GM23338 (cell line): ENCODE measurements at regions not wholly inside any gene's neighbourhood (a gene's known extent, or its start where the extent isn't known, plus 50 kb on each side); places are given as distances from the start of the nearest gene placed in this dataset.
"Not testable (repeated sequence)": the region's sequence is repeated elsewhere in the genome, so short reads cannot be mapped to it uniquely, and the experiment has no call there.

ENCODE experiments used
- ATAC-seq: fragments of 200-7000 bp; cut with Tn5 transposase; 3 replicates; pipeline ENCODE4 v1.9.1; 2020
- DNase-seq: peaks from one replicate; pipeline ENCODE4 v3.0.0-alpha.2; 2015; ENCODE audit warnings: low spot score
- H2AFZ ChIP-seq: fragments of 200-600 bp; sonication (generic); 2 replicates; pipeline ENCODE4 v1.8.0; 2016; ENCODE audit warnings: antibody characterized with exemption, mild to moderate bottlenecking, moderate library complexity
- H3F3A ChIP-seq: fragments of 200-600 bp; sonication (generic); replicated peaks from 2 replicates; pipeline ENCODE4 v1.8.0; 2017; ENCODE audit warnings: antibody characterized with exemption, mixed run types, low read depth
- H3K27ac ChIP-seq: fragments of 200-600 bp; sonication (generic); 2 replicates; pipeline ENCODE4 v1.6.1; 2016; ENCODE audit warnings: low read depth
- H3K27me3 ChIP-seq: fragments of 200-600 bp; sonication (generic); 2 replicates; pipeline ENCODE4 v1.8.0; 2016; ENCODE audit warnings: mild to moderate bottlenecking, mixed run types, moderate library complexity; ENCODE audit not compliant: insufficient read depth
- H3K36me3 ChIP-seq: fragments of 200-600 bp; sonication (generic); 2 replicates; pipeline ENCODE4 v1.8.0; 2016; ENCODE audit warnings: mild to moderate bottlenecking; ENCODE audit not compliant: insufficient read depth
- H3K4me1 ChIP-seq: fragments of 200-600 bp; sonication (generic); 2 replicates; pipeline ENCODE4 v1.8.0; 2016; ENCODE audit warnings: mild to moderate bottlenecking, moderate library complexity; ENCODE audit not compliant: insufficient read depth
- H3K4me2 ChIP-seq: fragments of 200-600 bp; sonication (generic); 2 replicates; pipeline ENCODE4 v1.7.1; 2017; ENCODE audit warnings: mixed run types
- H3K4me3 ChIP-seq: fragments of 200-600 bp; sonication (generic); 2 replicates; pipeline ENCODE4 v1.6.1; 2016; ENCODE audit warnings: mixed run types
- H3K79me2 ChIP-seq: fragments of 200-600 bp; sonication (generic); replicated peaks from 2 replicates; pipeline ENCODE4 v1.8.0; 2017; ENCODE audit warnings: mild to moderate bottlenecking; ENCODE audit not compliant: insufficient read depth
- H3K9me2 ChIP-seq: fragments of 200-600 bp; sonication (generic); 2 replicates; pipeline ENCODE4 v1.8.0; 2017; ENCODE audit not compliant: insufficient read depth
- H4K20me1 ChIP-seq: fragments of 200-600 bp; sonication (generic); replicated peaks from 2 replicates; pipeline ENCODE4 v1.8.0; 2017; ENCODE audit warnings: mild to moderate bottlenecking; ENCODE audit not compliant: insufficient read depth
- H3K27ac Mint-ChIP-seq: 2 replicates; pipeline ENCODE4 v1.8.0; 2020; ENCODE audit warnings: inconsistent platforms, mild to moderate bottlenecking, moderate library complexity, mixed read lengths
- H3K27me3 Mint-ChIP-seq: 3 replicates; pipeline ENCODE4 v1.8.0; 2022; ENCODE audit warnings: low read depth, mild to moderate bottlenecking, moderate library complexity, mixed read lengths, inconsistent platforms; ENCODE audit not compliant: insufficient read depth, poor library complexity
- H3K36me3 Mint-ChIP-seq: 3 replicates; pipeline ENCODE4 v1.8.0; 2021; ENCODE audit warnings: low read depth, mild to moderate bottlenecking, inconsistent platforms, moderate library complexity, mixed read lengths
- H3K4me1 Mint-ChIP-seq: 3 replicates; pipeline ENCODE4 v1.8.0; 2020; ENCODE audit warnings: mild to moderate bottlenecking, inconsistent platforms, mixed read lengths
- H3K4me3 Mint-ChIP-seq: 3 replicates; pipeline ENCODE4 v1.8.0; 2021; ENCODE audit warnings: moderate library complexity, mild to moderate bottlenecking, inconsistent platforms, mixed read lengths
- H3K9me3 Mint-ChIP-seq: 3 replicates; pipeline ENCODE4 v1.8.0; 2020; ENCODE audit warnings: moderate library complexity, mild to moderate bottlenecking, inconsistent platforms, mixed read lengths
- EZH2 ChIP-seq: fragments of 200-600 bp; sonication (generic); IDR thresholded peaks from one replicate; pipeline ENCODE4 v1.8.0; 2017; ENCODE audit warnings: antibody characterized with exemption, mild to moderate bottlenecking, low read depth; ENCODE audit not compliant: unreplicated experiment
- EZH2phosphoT487 ChIP-seq: fragments of 200-600 bp; sonication (generic); IDR thresholded peaks from one replicate; pipeline ENCODE4 v1.8.1; 2018; ENCODE audit warnings: antibody characterized with exemption; ENCODE audit not compliant: unreplicated experiment
- JUNB ChIP-seq: IDR thresholded peaks from one replicate; pipeline ENCODE4 v1.6.1; 2016; ENCODE audit warnings: antibody characterized with exemption; ENCODE audit not compliant: unreplicated experiment
- NANOG ChIP-seq: IDR thresholded peaks from 2 replicates; pipeline ENCODE4 v1.6.1; 2016; ENCODE audit warnings: antibody characterized with exemption, borderline replicate concordance
- POLR2AphosphoS5 ChIP-seq: IDR thresholded peaks from 2 replicates; pipeline ENCODE4 v1.6.1; 2016; ENCODE audit warnings: antibody characterized with exemption, low read depth
- STAT1 ChIP-seq: IDR thresholded peaks from one replicate; pipeline ENCODE4 v1.6.1; 2016; ENCODE audit warnings: antibody characterized with exemption; ENCODE audit not compliant: unreplicated experiment
- ZNF114 ChIP-seq: fragments of 250-450 bp; sonication (Bioruptor Pico); IDR thresholded peaks from 2 replicates; pipeline ENCODE4 v1.5.0; 2020; ENCODE audit warnings: mild to moderate bottlenecking, moderate library complexity
- ZNF331 ChIP-seq: fragments of 250-450 bp; sonication (Bioruptor Pico); IDR thresholded peaks from 2 replicates; pipeline ENCODE4 v1.5.0; 2020; ENCODE audit warnings: low read depth, mild to moderate bottlenecking, moderate library complexity
- TF ChIP-seq, protein P1 (sequence below): fragments of 250-450 bp; sonication (Bioruptor Pico); IDR thresholded peaks from 2 replicates; pipeline ENCODE4 v1.5.0; 2020; ENCODE audit warnings: mild to moderate bottlenecking, moderate library complexity
- TF ChIP-seq, protein P2 (sequence below), 2 experiments: fragments of 200-600 bp in 1 of 2; sonication (generic) in 1 of 2; conservative IDR thresholded peaks; 2 replicates each; pipeline versions ENCODE4 v1.5.1 to v1.6.1; 2016 to 2017; ENCODE audit warnings: antibody characterized with exemption in 2 of 2, low read depth in 2 of 2, mild to moderate bottlenecking in 2 of 2, moderate library complexity in 1 of 2

DNA sequence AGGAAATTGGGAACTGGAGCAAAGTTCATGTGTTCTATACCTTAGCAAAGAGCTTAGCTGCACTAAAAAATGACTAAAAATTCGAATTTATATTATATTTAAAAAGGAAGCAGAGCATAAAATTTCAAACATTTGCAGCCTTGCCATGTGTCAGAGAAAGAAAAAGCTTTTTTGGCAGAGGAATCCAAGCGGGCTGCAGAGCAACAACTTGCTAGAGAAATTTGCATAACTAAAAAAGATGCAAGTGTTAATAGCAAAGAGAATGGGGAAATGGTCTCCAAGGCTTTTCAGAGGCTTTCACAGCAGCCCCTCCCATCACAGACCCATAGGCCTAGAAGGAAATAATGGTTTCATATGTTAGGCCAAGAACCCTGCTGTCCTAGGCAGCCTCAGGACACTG is 1315.9 kb downstream of the DSC3 start (continued):
- TF ChIP-seq, protein P1, sequence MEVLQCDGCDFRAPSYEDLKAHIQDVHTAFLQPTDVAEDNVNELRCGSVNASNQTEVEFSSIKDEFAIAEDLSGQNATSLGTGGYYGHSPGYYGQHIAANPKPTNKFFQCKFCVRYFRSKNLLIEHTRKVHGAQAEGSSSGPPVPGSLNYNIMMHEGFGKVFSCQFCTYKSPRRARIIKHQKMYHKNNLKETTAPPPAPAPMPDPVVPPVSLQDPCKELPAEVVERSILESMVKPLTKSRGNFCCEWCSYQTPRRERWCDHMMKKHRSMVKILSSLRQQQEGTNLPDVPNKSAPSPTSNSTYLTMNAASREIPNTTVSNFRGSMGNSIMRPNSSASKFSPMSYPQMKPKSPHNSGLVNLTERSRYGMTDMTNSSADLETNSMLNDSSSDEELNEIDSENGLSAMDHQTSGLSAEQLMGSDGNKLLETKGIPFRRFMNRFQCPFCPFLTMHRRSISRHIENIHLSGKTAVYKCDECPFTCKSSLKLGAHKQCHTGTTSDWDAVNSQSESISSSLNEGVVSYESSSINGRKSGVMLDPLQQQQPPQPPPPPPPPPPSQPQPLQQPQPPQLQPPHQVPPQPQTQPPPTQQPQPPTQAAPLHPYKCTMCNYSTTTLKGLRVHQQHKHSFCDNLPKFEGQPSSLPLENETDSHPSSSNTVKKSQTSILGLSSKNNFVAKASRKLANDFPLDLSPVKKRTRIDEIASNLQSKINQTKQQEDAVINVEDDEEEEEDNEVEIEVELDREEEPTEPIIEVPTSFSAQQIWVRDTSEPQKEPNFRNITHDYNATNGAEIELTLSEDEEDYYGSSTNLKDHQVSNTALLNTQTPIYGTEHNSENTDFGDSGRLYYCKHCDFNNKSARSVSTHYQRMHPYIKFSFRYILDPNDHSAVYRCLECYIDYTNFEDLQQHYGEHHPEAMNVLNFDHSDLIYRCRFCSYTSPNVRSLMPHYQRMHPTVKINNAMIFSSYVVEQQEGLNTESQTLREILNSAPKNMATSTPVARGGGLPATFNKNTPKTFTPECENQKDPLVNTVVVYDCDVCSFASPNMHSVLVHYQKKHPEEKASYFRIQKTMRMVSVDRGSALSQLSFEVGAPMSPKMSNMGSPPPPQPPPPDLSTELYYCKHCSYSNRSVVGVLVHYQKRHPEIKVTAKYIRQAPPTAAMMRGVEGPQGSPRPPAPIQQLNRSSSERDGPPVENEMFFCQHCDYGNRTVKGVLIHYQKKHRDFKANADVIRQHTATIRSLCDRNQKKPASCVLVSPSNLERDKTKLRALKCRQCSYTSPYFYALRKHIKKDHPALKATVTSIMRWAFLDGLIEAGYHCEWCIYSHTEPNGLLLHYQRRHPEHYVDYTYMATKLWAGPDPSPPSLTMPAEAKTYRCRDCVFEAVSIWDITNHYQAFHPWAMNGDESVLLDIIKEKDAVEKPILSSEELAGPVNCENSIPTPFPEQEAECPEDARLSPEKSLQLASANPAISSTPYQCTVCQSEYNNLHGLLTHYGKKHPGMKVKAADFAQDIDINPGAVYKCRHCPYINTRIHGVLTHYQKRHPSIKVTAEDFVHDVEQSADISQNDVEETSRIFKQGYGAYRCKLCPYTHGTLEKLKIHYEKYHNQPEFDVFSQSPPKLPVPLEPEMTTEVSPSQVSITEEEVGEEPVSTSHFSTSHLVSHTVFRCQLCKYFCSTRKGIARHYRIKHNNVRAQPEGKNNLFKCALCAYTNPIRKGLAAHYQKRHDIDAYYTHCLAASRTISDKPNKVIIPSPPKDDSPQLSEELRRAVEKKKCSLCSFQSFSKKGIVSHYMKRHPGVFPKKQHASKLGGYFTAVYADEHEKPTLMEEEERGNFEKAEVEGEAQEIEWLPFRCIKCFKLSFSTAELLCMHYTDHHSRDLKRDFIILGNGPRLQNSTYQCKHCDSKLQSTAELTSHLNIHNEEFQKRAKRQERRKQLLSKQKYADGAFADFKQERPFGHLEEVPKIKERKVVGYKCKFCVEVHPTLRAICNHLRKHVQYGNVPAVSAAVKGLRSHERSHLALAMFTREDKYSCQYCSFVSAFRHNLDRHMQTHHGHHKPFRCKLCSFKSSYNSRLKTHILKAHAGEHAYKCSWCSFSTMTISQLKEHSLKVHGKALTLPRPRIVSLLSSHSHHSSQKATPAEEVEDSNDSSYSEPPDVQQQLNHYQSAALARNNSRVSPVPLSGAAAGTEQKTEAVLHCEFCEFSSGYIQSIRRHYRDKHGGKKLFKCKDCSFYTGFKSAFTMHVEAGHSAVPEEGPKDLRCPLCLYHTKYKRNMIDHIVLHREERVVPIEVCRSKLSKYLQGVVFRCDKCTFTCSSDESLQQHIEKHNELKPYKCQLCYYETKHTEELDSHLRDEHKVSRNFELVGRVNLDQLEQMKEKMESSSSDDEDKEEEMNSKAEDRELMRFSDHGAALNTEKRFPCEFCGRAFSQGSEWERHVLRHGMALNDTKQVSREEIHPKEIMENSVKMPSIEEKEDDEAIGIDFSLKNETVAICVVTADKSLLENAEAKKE (CRISPR knock-in tag), result no peak
- TF ChIP-seq ZNF114 (CRISPR knock-in tag), result no peak
- TF ChIP-seq ZNF331 (CRISPR knock-in tag), result no peak
- TF ChIP-seq EZH2phosphoT487, result no peak
- no peak for TF ChIP-seq EZH2
- no peak for TF ChIP-seq POLR2AphosphoS5
- no peak for TF ChIP-seq NANOG
- no peak for TF ChIP-seq JUNB
- TF ChIP-seq, protein P2, sequence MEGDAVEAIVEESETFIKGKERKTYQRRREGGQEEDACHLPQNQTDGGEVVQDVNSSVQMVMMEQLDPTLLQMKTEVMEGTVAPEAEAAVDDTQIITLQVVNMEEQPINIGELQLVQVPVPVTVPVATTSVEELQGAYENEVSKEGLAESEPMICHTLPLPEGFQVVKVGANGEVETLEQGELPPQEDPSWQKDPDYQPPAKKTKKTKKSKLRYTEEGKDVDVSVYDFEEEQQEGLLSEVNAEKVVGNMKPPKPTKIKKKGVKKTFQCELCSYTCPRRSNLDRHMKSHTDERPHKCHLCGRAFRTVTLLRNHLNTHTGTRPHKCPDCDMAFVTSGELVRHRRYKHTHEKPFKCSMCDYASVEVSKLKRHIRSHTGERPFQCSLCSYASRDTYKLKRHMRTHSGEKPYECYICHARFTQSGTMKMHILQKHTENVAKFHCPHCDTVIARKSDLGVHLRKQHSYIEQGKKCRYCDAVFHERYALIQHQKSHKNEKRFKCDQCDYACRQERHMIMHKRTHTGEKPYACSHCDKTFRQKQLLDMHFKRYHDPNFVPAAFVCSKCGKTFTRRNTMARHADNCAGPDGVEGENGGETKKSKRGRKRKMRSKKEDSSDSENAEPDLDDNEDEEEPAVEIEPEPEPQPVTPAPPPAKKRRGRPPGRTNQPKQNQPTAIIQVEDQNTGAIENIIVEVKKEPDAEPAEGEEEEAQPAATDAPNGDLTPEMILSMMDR (conservative IDR thresholded peaks at IDR 0.05; ENCODE audit: low read depth in 2 of 2), result no peak
- no peak for TF ChIP-seq STAT1

- peaks cover 10% of the 10 kb centered on the region for H3K4me1 ChIP-seq
- Mint-ChIP-seq H3K36me3 (peaks cover 22% of the 10 kb centered on the region), H3K9me3 (peaks cover 26% of the 10 kb centered on the region)
- not testable (repeated sequence) for H3K4me3 ChIP-seq, H3K27me3 ChIP-seq, H2AFZ ChIP-seq, H3K27ac Mint-ChIP-seq, H3K4me3 Mint-ChIP-seq, H3K36me3 ChIP-seq, H4K20me1 ChIP-seq, H3K27me3 Mint-ChIP-seq, DNase-seq, H3K27ac ChIP-seq, H3K4me1 Mint-ChIP-seq, H3F3A ChIP-seq, H3K4me2 ChIP-seq, ATAC-seq, H3K79me2 ChIP-seq
- peaks cover 27% of the 10 kb centered on the region for H3K9me2 ChIP-seq
These were observed 1319.1 kb downstream of the DSC3 start for GRCh38 chr18:29723486-29723885.

GRCh38 chr18:29715960-29716359 is 1326.6 kb downstream of the DSC3 start:
- H3K4me1 ChIP-seq, result peaks cover 24% of the 10 kb centered on the region
- not testable (repeated sequence) for DNase-seq, H4K20me1 ChIP-seq, H3K4me1 Mint-ChIP-seq, H2AFZ ChIP-seq, H3K27ac Mint-ChIP-seq, H3K27me3 Mint-ChIP-seq, H3K4me3 ChIP-seq, H3K9me2 ChIP-seq, H3K27ac ChIP-seq, H3K36me3 ChIP-seq, H3K4me3 Mint-ChIP-seq, H3K79me2 ChIP-seq, H3K36me3 Mint-ChIP-seq, ATAC-seq, H3K27me3 ChIP-seq, H3K4me2 ChIP-seq, H3F3A ChIP-seq, H3K9me3 Mint-ChIP-seq
